ENCODE measurements at regions not wholly inside any gene's neighbourhood (a gene's known extent, or its start where the extent isn't known, plus 50 kb on each side); places are given as distances from the start of the nearest gene placed in this dataset.

- ATAC-seq (peak; percentile 10; the same call in 2 of the 3 replicates), DNase-seq (ENCODE audit: extremely low read depth in 1 of 4, low spot score in 3 of 4) (peak in 3 of 4 experiments; percentile 27 to 79 (median 58)), FAIRE-seq (no peak)
- TSS peak; percentile 72 for BruUV-seq (replicated peaks)
- in situ Hi-C loops (cut with MboI) (loop anchor here (5.0 to 10.0 kb wide), 2 partner anchors 137 to 375 kb away; no protein-coding TSS in a partner anchor), intact Hi-C loops (cut with micrococcal nuclease) (loop anchor here (5.0 to 10.0 kb wide), 2 partner anchors 112 to 495 kb away; partner anchors contain the start of gene COA6)
- Histone ChIP-seq H3K27me3 (ENCODE audit: control insufficient read depth in 2 of 2, insufficient read depth in 2 of 2, low read length in 2 of 2) (no peaks in the 10 kb centered on the region), H3K4me2 (ENCODE audit: insufficient read depth, low read length) (peak overlapping the region; percentile 64), H3K79me2 (ENCODE audit: control insufficient read depth, insufficient read depth, low read length) (peaks cover 2% of the 10 kb centered on the region; the same call in 1 of the 3 replicates), H3K36me3 (ENCODE audit: control insufficient read depth, insufficient read depth, low read length) (no peaks in the 10 kb centered on the region), H3K9me3 (replicated peaks; ENCODE audit: control insufficient read depth, insufficient read depth, low read depth, low read length) (peaks cover 9% of the 10 kb centered on the region), H4K20me1 (replicated peaks; ENCODE audit: control insufficient read depth, insufficient read depth, low read length) (no peaks in the 10 kb centered on the region), H3K4me3 (no peak overlapping the region), H2AFZ (ENCODE audit: low read depth, low read length) (peak overlapping the region; percentile 57), H3K9me1 (ENCODE audit: control insufficient read depth, insufficient read depth, low read length) (no peaks in the 10 kb centered on the region), H3K4me1 (replicated peaks in 1 of 2; ENCODE audit: control insufficient read depth in 2 of 2, insufficient read depth in 2 of 2, low read length in 2 of 2) (peaks cover 55 to 81% of the 10 kb centered on the region in 2 experiments), H3K27ac (ENCODE audit: extremely low read depth, low read depth, low read length) (peak overlapping the region; percentile 57; the same call in 2 of the 3 replicates), H3K9ac (ENCODE audit: insufficient read depth in 1 of 2, low read depth in 2 of 2, low read length in 2 of 2) (peak overlapping the region; percentile 40 to 77)
- ChIA-PET CTCF (ENCODE audit: low intra/inter-chr PET ratio) (no interaction called here), POLR2A (interaction anchor here (0.5 to 3.2 kb wide), 11 partner anchors 11 to 1756 kb away, joined by 3 to 20 read pairs (median 4); no protein-coding TSS in a partner anchor)
- 47% methylated on average over 16 of the region's 16 CpGs for WGBS (ENCODE audit: insufficient coverage, low coverage, missing lambda C conversion rate)
- TF ChIP-seq ZNF77 (CRISPR knock-in tag; IDR thresholded peaks at IDR 0.05), result 0 out of 2 replicates have a peak, but pooled peaks have one; percentile 44
- TF ChIP-seq PPARD (CRISPR knock-in tag; IDR thresholded peaks at IDR 0.05), result no peak
- no peak for TF ChIP-seq ZNF253 (CRISPR knock-in tag; conservative IDR thresholded peaks at IDR 0.05)
- TF ChIP-seq HDAC6 (IDR thresholded peaks at IDR 0.05; ENCODE audit: low read depth, low read length), result no peak
- 0 out of 2 replicates have a peak, but pooled peaks have one; percentile 55 for TF ChIP-seq GATAD2A (IDR thresholded peaks at IDR 0.05)
- no peak for TF ChIP-seq CEBPB (tag; IDR thresholded peaks at IDR 0.05)
- TF ChIP-seq ZNF830 (CRISPR knock-in tag; IDR thresholded peaks at IDR 0.05), result no peak
- no peak for TF ChIP-seq ZNF175 (CRISPR knock-in tag; IDR thresholded peaks at IDR 0.05; ENCODE audit: low read depth)
- no peak for TF ChIP-seq SIRT6 (IDR thresholded peaks at IDR 0.05; ENCODE audit: low read depth, low read length)
- TF ChIP-seq SMAD4 (CRISPR knock-in tag; conservative IDR thresholded peaks at IDR 0.05), result peak; percentile 20; the same call in 1 of the 2 replicates
- peak; percentile 40 for TF ChIP-seq NR2C2 (CRISPR knock-in tag; IDR thresholded peaks at IDR 0.05)
- TF ChIP-seq NR2C2 (tag; IDR thresholded peaks at IDR 0.05), result peak; percentile 59
- 0 out of 2 replicates have a peak, but pooled peaks have one; percentile 40 for TF ChIP-seq BHLHE40 (IDR thresholded peaks at IDR 0.05; ENCODE audit: low read length)
- TF ChIP-seq PYGO2 (tag; IDR thresholded peaks at IDR 0.05), result 0 out of 2 replicates have a peak, but pooled peaks have one; percentile 15
- 0 out of 3 replicates have a peak, but pooled peaks of 1 of the 2 experiments have one; percentile 4 for TF ChIP-seq CBX3 (IDR thresholded peaks at IDR 0.05; ENCODE audit: borderline replicate concordance in 1 of 2, low read length in 2 of 2)
- TF ChIP-seq RBM17 (IDR thresholded peaks at IDR 0.05; ENCODE audit: borderline replicate concordance, low read depth, low read length), result no peak
- TF ChIP-seq NFRKB (IDR thresholded peaks at IDR 0.05; ENCODE audit: low read depth), result no peak; the same call in 1 of the 2 replicates
- peak; percentile 60; the same call in 1 of the 2 replicates for TF ChIP-seq GTF2E2 (tag; IDR thresholded peaks at IDR 0.05)
- peak; percentile 58 for TF ChIP-seq MAX (CRISPR knock-in tag; IDR thresholded peaks at IDR 0.05)
- 0 out of 2 replicates have a peak, but pooled peaks have one; percentile 12 for TF ChIP-seq ZNF766 (CRISPR knock-in tag; conservative IDR thresholded peaks at IDR 0.05)
- no peak for TF ChIP-seq TBL1XR1 (IDR thresholded peaks at IDR 0.05; ENCODE audit: low read length in 2 of 2)
- TF ChIP-seq ESRRB (CRISPR knock-in tag; IDR thresholded peaks at IDR 0.05; ENCODE audit: borderline replicate concordance), result peak; percentile 73; the same call in 1 of the 2 replicates
- TF ChIP-seq CBX8 (IDR thresholded peaks at IDR 0.05; ENCODE audit: borderline replicate concordance, extremely low read depth, low read depth, low read length, poor library complexity, severe bottlenecking), result no peak
Measured at GRCh38 chr1:234869182-234870019, 259.2 kb downstream of the TOMM20 start.

Measured in K562 (cell line).